DMS 273 treated with DMSO at 0.1 percent for 48 hours (cell line): ENCODE measurements at regions not wholly inside any gene's neighbourhood (a gene's known extent, or its start where the extent isn't known, plus 50 kb on each side); places are given as distances from the start of the nearest gene placed in this dataset.
"Not testable (repeated sequence)": the region's sequence is repeated elsewhere in the genome, so short reads cannot be mapped to it uniquely, and the experiment has no call there.

Experiments
- DNase-seq: peaks from one replicate; lab custom pipeline; 2025; lab: John Stamatoyannopoulos, UW

DNA sequence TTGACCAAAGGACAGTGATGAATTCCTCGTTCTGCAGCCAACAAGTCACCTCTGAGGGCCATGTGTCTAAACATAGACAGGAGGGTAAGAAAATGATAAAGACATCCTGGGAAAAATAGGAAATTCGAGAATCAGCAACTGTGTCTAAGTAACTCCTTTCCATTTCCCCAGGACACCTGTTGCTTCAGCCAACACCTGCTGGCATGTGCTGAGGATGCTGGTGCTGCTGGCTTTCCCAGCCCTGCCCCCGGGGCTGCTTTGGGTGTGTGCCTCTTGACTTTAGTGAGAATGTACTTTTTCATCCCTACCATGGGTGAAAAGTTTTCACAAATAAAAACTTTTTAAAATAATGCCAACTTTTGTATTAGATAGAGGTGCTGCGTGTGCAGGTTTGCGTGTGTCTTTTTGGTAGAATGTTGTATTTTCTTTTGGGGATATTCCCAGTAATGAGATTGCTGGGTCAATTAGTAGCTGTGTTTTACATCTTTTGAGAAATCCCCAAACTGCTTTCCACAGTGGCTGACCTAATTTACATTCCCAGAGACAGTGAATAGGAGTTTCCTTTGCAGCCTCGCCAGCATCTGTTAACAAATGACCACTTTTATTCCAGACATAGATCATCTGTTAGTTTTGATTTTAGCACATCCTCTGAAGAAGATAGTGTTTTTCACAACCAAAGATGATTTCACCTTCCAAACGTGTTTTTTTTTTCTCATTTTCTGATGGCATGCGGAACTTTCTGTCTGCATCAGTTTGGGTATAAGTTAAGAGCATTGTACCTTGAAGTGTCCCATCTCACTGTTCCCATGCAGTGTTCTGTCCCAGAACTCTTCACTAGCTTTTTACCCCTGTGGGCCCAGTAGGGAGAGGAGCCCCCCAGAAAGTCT, 104.2 kb upstream of the ACBD5 start:
- no peak for DNase-seq

DNA sequence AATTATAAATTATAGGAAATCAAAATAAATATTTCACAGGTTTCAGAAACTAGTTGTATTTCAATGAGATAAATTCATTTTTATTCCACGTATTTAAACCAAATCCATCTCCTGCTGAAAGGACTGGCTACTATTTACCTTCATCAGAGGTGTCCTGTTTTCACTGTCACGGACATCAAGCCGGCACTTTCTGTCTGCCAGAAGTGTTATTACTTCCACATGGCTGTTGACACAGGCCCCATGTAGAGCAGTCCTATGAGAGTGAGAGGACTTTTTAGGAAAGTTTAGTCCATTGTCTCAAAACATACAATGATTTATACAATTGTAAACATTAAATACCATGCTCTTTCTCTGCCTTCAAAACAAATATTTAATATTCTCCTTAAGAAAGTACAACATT, 100.4 kb upstream of the ACBD5 start:
- DNase-seq, result no peak

DNA sequence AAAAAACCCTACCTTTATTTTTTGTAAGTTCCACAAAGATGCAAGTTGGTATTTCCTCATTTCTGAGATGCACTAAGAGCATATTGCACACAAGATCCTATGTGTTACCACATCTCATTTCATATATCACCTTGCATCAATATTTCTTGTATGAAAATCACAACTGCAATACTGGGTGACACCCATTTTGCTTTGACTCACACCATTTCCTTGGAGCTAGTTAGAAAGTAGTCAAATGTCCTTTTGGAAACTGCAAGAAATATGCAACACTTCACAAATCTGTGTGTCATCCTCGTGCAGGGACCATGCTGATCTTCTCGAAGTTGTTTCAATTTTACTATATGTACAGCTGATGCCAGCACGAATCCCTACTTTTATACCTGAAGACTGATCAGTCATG, 94.6 kb upstream of the ACBD5 start:
- not testable (repeated sequence) for DNase-seq

DNA sequence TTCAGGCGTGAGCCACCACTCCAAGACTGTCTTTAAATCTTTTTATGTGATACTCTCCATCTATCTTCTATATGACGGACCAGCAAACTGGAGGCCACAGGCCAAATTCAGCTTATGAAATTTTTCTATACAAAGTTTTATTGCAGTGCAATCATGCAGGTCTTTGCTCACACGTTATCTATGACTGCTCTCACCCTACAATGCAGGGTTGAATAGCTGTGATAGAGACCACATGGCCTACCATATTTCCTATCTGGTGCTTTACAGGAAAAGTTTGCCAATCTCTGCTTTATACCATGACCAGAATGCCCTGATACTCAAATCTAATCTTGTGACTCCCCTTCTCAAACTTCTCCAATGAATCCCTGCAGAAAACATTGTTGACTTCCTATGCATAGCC, 89.5 kb upstream of the ACBD5 start:
- DNase-seq, result no peak

DNA sequence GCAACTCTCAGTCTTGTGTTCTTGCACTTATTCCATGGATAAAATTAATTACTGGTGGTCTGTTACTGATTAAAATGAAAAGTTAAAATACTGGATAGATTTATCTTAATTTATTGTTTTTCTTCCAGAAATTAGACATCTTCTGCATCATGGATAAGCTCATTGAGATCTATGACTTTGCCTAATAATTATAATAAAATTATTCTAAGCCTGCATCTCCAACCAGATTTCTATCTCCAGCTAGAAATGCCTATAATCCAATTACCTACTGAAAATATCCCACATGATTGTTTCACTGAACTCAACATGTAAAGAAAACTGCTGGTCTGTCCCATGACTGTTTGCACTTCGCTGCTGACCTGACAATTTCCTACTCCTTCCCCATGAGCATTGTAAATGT, 88.3 kb upstream of the ACBD5 start:
- no peak for DNase-seq

DNA sequence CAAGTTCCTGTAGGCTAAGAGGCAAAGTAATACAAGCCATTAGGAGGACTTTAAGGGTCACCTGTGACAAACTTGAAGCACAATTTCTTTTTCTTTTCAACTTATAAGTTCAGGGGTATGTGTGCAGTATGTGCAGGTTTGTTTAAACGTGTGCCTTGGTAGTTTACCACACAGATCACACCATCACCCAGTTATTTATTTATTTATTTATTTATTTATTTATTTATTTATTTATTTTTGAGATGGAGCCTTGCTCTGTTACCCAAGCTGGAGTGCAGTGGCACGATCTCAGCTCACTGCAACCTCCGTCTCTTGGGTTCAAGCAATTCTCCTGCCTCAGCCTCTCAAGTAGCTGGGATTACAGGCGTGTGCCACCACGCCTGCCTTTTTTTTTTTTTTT, 86.2 kb upstream of the ACBD5 start:
- DNase-seq, result not testable (repeated sequence)

DNA sequence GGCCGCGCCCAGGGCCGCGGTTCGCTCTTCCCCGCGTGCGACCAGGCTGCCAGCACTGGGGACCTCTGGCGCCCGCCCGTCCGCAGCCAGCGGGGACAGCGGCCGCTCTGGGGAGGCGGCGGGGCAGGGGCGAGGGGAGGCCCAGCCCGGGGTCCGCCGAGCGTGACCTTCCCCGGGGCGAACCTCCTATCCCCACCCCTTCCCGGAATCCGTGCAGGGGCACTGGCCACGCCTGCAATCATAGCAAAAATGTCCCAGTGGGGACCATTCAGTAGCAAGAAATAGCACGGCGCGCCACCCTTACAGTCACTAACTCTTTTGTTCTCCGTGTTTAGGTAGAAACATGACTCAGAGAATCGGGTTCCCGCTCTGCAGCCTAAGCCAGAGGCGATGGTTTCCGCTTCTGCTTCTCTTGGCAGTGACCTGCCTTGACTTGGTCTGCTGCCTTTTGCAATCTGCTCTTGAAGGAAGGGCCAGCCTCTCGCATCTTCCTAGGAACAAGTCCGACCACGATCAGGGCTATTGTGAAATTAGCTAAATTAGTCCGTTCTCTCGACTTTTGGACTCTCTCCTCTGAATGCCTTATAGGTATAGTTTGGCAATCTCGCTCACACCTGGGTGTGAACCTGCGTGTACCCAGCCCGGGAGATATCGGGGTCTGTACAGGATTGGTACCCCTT, 79.3 kb upstream of the ACBD5 start:
- no peak for DNase-seq

DNA sequence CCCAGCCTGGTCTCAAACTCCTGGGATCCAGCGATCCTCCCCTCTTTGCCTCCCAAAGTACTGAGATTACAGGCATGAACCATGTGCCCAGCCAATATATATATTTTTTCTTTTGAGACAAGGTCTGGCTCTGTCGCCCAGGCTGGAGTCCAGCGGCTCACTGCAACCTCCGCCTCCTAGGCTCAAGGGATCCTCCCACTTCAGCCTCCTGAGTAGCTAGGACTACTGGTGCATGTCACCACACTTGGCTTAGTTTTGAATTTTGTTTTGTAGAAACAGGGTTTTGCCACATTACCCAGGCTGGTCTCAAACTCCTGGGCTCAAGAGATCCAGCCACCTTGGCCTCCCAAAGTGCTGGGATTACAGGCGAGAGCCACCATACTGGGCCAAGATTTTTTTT, 78.5 kb upstream of the ACBD5 start:
- DNase-seq, result not testable (repeated sequence)

DNA sequence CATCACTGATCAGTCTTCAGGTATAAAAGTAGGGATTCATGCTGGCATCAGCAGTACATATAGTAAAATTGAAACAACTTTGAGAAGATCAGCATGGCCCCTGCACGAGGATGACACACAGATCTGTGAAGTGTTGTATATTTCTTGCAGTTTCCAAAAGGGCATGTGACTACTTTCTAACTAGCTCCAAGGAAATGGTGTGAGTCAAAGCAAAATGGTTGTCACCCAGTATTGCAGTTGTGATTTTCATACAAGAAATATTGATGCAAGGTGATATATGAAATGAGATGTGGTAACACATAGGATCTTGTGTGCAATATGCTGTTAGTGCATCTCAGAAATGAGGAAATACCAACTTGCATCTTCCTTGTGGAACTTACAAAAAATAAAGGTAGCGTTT, 74.5 kb upstream of the ACBD5 start:
- DNase-seq, result not testable (repeated sequence)

DNA sequence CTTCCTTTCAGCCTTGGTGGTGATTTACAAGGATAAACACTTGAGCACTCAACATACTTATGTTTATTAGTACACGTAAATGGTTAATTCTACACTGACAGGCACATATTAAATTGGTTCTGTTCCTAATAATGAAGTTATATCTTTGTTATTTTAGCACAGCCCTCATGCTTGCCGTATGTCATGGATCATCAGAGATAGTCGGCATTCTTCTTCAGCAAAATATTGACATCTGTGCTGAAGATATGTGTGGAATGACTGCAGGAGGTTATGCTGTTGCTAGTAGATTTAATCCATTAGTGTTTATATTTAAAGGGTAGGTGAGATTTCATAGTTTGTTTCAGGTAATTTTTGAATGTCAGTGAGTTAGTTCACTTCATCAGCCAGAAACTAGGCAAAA, 73.0 kb upstream of the ACBD5 start:
- not testable (repeated sequence) for DNase-seq

DNA sequence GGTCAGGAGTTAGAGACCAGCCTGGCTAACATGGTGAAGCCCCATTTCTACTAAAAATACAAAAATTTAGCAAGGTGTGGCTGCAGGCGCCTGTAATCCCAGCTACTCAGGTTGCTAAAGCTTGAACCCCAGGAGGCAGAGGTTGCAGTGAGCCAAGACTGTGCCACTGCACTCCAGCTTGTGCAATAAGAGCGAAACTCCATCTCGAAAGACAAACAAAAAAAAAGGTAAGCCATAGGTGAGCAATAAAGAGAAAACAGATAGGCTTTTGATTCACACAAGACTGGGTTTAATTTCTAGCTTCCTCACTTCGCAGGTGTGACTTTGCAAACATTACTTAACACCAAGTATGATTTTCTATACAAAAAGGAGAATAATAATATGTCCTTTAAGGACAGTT, 72.3 kb upstream of the ACBD5 start:
- no peak for DNase-seq

DNA sequence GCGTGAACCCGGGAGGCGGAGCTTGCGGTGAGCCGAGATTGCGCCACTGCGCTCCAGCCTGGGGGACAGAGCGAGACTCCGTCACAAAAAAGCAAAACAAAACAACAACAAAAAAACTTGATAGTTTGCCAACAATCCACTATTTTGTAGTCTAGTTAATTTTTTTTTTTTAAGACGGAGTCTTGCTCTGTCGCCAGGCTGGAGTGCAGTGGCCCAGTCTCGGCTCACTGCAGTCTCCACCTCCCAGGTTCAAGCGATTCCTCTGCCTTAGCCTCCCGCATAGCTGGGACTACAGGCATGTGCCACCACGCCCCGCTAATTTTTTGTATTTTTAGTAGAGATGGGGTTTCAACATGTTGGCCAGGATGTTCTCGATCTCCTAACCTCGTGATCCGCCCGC, 71.2 kb upstream of the ACBD5 start:
- not testable (repeated sequence) for DNase-seq

DNA sequence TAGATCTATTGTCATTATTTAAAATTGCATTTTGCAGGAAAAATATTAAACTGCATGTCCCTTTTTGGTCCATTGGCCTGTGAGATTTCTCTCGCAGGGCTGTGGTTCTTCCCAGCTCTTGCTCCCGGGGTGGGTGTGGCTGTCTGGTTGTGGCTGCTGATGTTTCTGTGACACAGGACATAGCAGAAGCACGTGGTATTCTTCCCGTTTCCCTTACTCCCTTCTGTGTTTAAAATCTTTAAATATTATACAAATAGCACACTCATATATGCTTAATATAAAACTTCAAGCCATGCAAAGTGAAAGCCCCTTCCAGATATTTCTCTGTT, 57.9 kb upstream of the ACBD5 start:
- not testable (repeated sequence) for DNase-seq

DNA sequence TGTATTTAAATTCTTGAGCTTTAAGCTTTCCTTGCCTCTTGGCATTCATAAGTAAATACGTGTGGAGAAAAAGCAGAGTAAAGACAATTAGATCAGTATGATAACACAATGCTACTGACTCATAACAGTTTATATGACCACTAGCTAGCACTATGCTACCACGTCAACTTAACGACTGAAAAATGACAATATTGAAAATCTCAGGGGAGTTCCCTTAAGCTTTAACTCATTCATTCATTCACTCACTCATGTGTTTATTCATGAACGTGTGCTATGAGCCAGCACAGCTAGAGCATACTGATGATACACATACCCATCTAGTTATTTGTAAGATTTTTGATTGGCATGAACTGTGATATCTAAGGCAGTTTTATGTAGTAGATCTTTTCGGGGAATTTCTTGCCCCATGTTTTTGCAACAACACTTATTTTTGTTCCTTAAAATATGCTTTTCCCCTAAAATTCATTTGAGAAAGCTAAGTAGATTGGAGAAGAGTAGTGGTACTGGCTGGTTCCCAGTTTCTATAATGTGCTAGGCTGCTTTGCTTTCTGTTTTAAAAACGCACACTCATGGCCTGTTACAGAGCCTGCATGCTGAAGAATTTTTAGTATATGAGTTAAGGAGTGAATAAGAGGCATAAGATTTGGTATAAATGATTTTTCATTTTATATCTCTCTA, 57.4 kb upstream of the ACBD5 start:
- no peak for DNase-seq

DNA sequence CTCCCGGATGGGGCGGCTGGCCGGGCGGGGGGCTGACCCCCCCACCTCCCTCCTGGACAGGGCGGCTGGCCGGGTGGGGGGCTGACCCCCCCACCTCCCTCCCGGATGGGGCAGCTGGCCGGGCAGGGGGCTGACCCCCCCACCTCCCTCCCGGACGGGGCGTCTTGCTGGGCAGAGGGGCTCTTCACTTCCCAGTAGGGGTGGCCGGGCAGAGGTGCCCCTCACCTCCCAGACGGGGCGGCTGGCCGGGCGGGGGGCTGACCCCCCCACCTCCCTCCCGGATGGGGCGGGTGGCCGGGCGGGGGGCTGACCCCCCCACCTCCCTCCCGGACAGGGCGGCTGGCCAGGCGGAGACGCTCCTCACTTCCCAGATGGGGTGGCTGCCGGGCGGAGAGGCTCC, 55.7 kb upstream of the ACBD5 start:
- not testable (repeated sequence) for DNase-seq

DNA sequence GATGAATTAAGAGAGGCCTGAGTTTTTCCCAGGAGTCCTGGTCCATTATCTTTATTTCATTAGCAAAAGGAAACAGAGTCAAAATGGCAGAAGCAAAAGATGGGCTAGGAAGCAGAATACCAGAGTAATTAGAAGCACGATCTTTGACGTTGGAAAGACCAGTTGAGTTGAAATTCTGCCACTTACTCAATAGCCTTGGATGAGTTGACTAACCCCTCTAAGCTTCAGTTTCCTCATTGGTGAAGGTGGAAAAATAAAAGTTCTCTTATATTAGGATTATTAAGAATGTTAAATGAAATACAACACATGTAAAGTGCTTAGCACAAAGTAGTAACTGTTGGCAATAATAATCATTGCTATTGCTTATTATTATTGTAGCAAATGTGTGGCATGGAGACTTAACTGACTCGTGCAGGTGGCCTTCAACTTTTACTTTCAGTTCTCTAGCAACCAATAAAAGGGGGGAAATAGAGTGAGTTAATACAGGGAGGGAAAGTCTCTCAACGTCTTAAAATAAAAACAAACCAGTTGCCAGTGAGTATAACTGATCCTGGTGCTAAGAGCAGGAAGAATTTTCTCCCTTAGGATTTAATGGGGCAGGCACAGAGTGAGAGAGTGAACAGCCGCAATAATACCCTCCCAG, 50.8 kb upstream of the ACBD5 start:
- DNase-seq, result not testable (repeated sequence)
